ENCODE measurements at regions not wholly inside any gene's neighbourhood (a gene's known extent, or its start where the extent isn't known, plus 50 kb on each side); places are given as distances from the start of the nearest gene placed in this dataset.

DNA sequence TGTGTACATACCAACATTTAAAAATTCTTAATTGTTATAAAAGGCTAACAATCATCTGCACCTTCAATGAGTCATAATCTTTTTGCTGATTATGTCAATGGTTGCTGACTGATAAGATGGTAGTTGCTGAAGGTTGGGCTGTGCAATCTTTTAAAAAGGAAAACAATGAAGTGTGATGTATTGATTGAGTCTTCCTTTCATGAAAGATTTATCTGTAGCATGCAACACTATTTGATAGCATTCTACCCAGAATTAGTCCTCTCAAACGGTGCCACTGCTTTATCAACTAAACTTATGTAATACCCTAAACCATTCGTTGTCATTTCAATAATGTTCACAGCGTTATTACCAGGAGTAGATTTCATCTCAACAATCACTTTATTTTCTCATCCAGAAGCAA lies 2360.6 kb downstream of the PCDH9 start:
- Histone ChIP-seq H3K4me2 (ENCODE audit: insufficient read depth, insufficient read length, low read length) (no peak overlapping the region), H3K23me2 (ENCODE audit: insufficient read length, low read depth, low read length, poor library complexity, severe bottlenecking) (no peaks in the 10 kb centered on the region), H3K9ac (ENCODE audit: extremely low read depth, insufficient read length, low read length) (no peak overlapping the region), H2BK5ac (ENCODE audit: insufficient read length, low read length) (no peak overlapping the region), H4K20me1 (ENCODE audit: control insufficient read depth, insufficient read depth, insufficient read length) (no peaks in the 10 kb centered on the region), H3K9me3 (ENCODE audit: control insufficient read depth, low read depth, low read length) (no peaks in the 10 kb centered on the region), H4K8ac (replicated peaks; ENCODE audit: insufficient read length, low read depth, low read length) (no peak overlapping the region), H2BK15ac (ENCODE audit: low read depth, low read length) (no peak overlapping the region), H3T11ph (ENCODE audit: low read length) (no peak overlapping the region), H3K56ac (ENCODE audit: insufficient read length, low read depth, low read length) (no peak overlapping the region), H4K5ac (ENCODE audit: insufficient read length, low read depth, low read length) (no peak overlapping the region), H3K27ac (ENCODE audit: insufficient read length, low read depth, low read length) (no peak overlapping the region), H3K23ac (ENCODE audit: insufficient read length, low read depth, low read length) (no peak overlapping the region), H3K14ac (ENCODE audit: insufficient read depth, low read length) (no peak overlapping the region), H3K79me1 (ENCODE audit: insufficient read depth, low read depth, low read length, poor library complexity, severe bottlenecking) (no peaks in the 10 kb centered on the region), H3K4me1 (ENCODE audit: insufficient read depth, low read length) (no peaks in the 10 kb centered on the region), H3K18ac (ENCODE audit: insufficient read length, low read depth, low read length) (no peak overlapping the region), H2BK120ac (ENCODE audit: low read depth, low read length, poor library complexity, severe bottlenecking) (no peak overlapping the region), H3K27me3 (ENCODE audit: insufficient read depth, low read length) (no peaks in the 10 kb centered on the region), H2BK20ac (ENCODE audit: low read depth, low read length, poor library complexity, severe bottlenecking) (no peak overlapping the region), H2AFZ (ENCODE audit: low read length) (no peak overlapping the region), H3K79me2 (ENCODE audit: insufficient read depth, low read length) (no peaks in the 10 kb centered on the region), H2AK5ac (ENCODE audit: insufficient read length, low read length) (no peak overlapping the region), H2BK12ac (ENCODE audit: insufficient read length, low read depth, low read length) (no peak overlapping the region), H3K4ac (ENCODE audit: low read depth, low read length) (no peak overlapping the region), H4K91ac (ENCODE audit: insufficient read length, low read depth, low read length) (no peak overlapping the region)
- DNase-seq: no peak
- Mint-ChIP-seq H3K27ac (no peak overlapping the region), H3K27me3 (ENCODE audit: low read depth) (no peaks in the 10 kb centered on the region), H3K4me3 (no peak overlapping the region), H3K4me1 (no peaks in the 10 kb centered on the region), H3K9me3 (peaks cover 0 to 10% of the 10 kb centered on the region in 2 experiments; a peak in 4 of 5 replicates), H3K36me3 (ENCODE audit: insufficient read depth in 1 of 3, low read depth in 3 of 3) (no peaks in the 10 kb centered on the region; a peak in 2 of 7 replicates)
- TF ChIP-seq, protein P1, sequence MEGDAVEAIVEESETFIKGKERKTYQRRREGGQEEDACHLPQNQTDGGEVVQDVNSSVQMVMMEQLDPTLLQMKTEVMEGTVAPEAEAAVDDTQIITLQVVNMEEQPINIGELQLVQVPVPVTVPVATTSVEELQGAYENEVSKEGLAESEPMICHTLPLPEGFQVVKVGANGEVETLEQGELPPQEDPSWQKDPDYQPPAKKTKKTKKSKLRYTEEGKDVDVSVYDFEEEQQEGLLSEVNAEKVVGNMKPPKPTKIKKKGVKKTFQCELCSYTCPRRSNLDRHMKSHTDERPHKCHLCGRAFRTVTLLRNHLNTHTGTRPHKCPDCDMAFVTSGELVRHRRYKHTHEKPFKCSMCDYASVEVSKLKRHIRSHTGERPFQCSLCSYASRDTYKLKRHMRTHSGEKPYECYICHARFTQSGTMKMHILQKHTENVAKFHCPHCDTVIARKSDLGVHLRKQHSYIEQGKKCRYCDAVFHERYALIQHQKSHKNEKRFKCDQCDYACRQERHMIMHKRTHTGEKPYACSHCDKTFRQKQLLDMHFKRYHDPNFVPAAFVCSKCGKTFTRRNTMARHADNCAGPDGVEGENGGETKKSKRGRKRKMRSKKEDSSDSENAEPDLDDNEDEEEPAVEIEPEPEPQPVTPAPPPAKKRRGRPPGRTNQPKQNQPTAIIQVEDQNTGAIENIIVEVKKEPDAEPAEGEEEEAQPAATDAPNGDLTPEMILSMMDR (conservative IDR thresholded peaks at IDR 0.05): no peak
- no CpG with 5 or more reads among the region's 3 CpGs for WGBS (ENCODE audit: extremely low coverage, insufficient read length, low lambda C conversion rate)
